ENCODE measurements at regions not wholly inside any gene's neighbourhood (a gene's known extent, or its start where the extent isn't known, plus 50 kb on each side); places are given as distances from the start of the nearest gene placed in this dataset.

DNA sequence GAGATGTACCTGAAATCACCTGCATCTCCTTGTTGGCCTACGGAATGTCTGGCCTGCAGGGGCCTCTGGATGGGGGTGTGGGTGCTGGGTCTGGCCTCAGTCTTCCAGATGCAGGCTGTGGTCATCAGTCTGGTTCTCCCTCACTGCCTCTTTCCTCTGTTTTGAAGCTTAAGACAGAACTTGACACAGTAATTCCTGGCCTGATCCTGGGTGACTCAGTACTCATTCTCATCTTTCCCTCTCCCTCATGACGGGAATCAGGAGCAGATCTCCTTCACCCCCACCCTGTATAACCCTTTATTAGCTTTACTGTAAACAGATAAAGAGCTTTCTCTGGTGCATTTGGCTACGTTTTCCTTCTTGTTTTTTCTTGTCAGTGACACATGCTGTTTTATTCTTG, 89.3 kb upstream of the ADAMTS16 start:
- Histone ChIP-seq H3K27ac (no peak overlapping the region), H3K4me3 (ENCODE audit: low read depth, low read length) (no peak overlapping the region), H3K27me3 (replicated peaks) (no peaks in the 10 kb centered on the region), H3K36me3 (replicated peaks) (no peaks in the 10 kb centered on the region)
- in situ Hi-C loops (cut with HindIII; ENCODE audit: low pct_ligation_motif_present, low sequenced_read_pairs) = no loop called here
- TF ChIP-seq, protein P1, sequence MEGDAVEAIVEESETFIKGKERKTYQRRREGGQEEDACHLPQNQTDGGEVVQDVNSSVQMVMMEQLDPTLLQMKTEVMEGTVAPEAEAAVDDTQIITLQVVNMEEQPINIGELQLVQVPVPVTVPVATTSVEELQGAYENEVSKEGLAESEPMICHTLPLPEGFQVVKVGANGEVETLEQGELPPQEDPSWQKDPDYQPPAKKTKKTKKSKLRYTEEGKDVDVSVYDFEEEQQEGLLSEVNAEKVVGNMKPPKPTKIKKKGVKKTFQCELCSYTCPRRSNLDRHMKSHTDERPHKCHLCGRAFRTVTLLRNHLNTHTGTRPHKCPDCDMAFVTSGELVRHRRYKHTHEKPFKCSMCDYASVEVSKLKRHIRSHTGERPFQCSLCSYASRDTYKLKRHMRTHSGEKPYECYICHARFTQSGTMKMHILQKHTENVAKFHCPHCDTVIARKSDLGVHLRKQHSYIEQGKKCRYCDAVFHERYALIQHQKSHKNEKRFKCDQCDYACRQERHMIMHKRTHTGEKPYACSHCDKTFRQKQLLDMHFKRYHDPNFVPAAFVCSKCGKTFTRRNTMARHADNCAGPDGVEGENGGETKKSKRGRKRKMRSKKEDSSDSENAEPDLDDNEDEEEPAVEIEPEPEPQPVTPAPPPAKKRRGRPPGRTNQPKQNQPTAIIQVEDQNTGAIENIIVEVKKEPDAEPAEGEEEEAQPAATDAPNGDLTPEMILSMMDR (IDR thresholded peaks at IDR 0.05; ENCODE audit: low read depth, low read length, missing control alignments) = no peak
- no peak for DNase-seq

DNA sequence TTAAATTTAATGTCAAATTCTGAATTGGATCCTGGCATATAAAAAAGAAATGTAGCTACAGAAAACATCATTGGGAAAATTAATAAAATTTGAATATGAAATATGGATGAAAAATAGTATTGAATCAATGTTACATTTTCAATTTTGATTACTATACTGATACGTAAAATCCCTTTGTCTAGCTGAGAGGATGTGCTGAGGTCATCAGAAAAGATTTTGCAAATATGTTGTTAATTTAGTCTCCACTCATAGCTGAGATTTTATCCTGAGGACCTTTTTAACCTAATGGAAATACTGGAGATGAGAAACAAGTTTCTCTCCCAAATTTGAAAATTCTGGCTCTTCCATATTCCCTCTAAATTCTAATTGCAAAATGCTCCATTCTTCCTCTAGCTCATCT, 84.4 kb upstream of the ADAMTS16 start:
- TF ChIP-seq, protein P1 (IDR thresholded peaks at IDR 0.05; ENCODE audit: low read depth, low read length, missing control alignments) = no peak
- no peak for DNase-seq

DNA sequence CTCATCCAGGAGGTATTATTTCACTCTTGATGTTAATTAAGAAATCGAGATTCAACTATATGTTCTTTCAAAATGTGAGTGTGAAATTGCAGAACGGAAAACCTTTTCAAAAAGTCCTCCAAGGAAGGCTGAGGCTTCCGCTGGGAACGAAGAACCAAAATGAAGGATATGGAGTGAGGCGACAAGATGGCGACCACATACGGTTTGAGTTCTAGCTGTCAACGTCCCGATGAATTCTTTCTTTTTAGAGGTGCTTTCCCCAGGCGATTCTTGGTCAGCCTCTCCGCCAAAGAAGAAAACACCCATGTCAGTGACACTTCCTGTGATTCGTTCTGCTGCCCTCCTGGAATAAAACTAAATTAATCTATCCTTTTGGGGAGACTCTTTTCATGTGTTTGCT, 78.3 kb upstream of the ADAMTS16 start:
- Histone ChIP-seq H3K27ac (no peak overlapping the region), H3K4me3 (ENCODE audit: low read depth, low read length) (no peak overlapping the region), H3K36me3 (replicated peaks) (no peaks in the 10 kb centered on the region), H3K27me3 (replicated peaks) (no peaks in the 10 kb centered on the region)
- DNase-seq = no peak
- TF ChIP-seq, protein P1 (IDR thresholded peaks at IDR 0.05; ENCODE audit: low read depth, low read length, missing control alignments) = no peak
- in situ Hi-C loops (cut with HindIII; ENCODE audit: low pct_ligation_motif_present, low sequenced_read_pairs) = no loop called here

More for the DNA sequence above, 84.4 kb upstream of the ADAMTS16 start:
- Histone ChIP-seq H3K27me3 (replicated peaks) (no peaks in the 10 kb centered on the region), H3K4me3 (ENCODE audit: low read depth, low read length) (no peak overlapping the region), H3K36me3 (replicated peaks) (no peaks in the 10 kb centered on the region), H3K27ac (no peak overlapping the region)
- in situ Hi-C loops (cut with HindIII; ENCODE audit: low pct_ligation_motif_present, low sequenced_read_pairs) = no loop called here

DNA sequence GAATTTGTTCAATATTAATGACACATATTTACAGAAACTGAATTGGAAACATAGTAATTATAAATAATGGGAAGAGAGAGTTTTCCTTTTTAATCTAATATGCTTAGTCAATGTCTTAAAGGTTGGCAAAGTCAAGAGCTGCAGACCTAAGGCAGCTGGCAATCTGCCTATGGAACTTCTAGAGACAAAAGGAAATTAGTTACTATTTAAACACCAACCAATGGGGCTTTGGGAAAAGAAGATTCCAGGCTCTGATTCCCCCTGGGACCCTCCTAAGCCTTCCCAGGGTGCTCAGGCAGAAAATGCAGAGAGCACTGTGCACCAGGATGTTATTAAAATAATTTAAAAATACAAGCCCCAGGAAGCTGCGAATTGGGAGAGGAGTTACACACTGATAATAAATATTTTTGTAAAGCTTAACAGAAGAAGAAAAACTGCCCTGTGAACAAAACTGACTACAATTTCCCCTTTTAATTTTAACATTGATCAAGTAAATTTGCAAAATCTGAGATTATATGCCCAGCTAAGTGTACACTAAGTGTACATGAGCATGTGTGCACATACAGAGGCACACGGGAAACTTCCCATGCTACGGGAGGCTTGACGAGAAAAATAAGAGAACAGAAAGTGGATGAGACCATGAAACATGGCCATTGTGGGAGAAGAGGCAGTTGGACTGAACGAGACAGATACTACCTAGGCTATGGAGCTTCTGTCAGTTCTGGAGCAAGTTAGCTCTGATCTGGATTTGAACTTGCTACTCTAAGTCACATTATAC, 77.4 kb upstream of the ADAMTS16 start:
- TF ChIP-seq, protein P1 (IDR thresholded peaks at IDR 0.05; ENCODE audit: low read depth, low read length, missing control alignments) = no peak
- in situ Hi-C loops (cut with HindIII; ENCODE audit: low pct_ligation_motif_present, low sequenced_read_pairs) = no loop called here
- Histone ChIP-seq H3K36me3 (replicated peaks) (no peaks in the 10 kb centered on the region), H3K27ac (no peak overlapping the region), H3K27me3 (replicated peaks) (no peaks in the 10 kb centered on the region), H3K4me3 (ENCODE audit: low read depth, low read length) (no peak overlapping the region)
- DNase-seq = no peak

DNA sequence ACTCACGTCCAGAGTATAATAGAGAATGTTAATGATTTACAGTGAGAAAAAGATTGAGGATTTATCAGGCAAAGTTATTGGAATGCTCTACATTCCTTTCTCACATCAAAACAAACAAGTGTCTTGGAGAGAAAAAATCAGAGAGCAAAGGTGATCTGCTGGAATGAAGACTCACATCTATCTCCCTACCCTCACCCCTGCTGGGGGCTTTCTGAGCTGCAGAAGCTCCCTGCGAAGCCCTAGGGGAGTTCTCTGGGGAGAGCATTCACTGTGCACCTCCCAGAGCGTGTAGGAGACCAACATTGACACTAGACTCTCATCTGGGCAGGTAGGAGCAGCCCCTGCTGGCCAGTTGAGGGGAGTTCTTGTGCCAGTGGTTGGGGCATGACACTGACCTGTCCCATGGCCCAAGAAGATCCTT, 76.6 kb upstream of the ADAMTS16 start:
- TF ChIP-seq, protein P1 (IDR thresholded peaks at IDR 0.05; ENCODE audit: low read depth, low read length, missing control alignments) = peak; percentile 28
- DNase-seq = no peak
- in situ Hi-C loops (cut with HindIII; ENCODE audit: low pct_ligation_motif_present, low sequenced_read_pairs) = no loop called here

DNA sequence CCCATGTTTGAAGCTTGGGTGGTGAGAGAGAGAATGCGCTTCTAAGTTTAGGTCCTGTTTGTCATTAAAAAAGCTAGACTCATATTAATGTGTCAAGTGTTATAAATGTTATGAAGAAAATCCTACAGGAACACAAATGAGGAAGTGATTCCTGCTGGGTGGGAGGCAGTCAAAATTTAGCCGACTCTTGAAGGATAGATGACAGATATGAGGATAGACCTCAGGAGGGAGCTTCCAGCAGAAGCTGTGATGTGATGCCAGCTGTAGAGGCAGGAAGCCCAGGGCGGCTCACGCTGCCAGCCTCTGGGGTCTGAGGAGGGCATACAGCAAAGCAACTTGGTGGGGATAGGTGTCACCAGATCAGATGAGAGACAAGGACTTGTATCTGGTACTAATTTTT, 74.7 kb upstream of the ADAMTS16 start:
- H3K27me3 ChIP-seq (replicated peaks) = no peaks in the 10 kb centered on the region
- H3K36me3 ChIP-seq (replicated peaks) = no peaks in the 10 kb centered on the region
- no peak overlapping the region for H3K27ac ChIP-seq
- no peak for DNase-seq
- TF ChIP-seq, protein P1 (IDR thresholded peaks at IDR 0.05; ENCODE audit: low read depth, low read length, missing control alignments) = no peak
- in situ Hi-C loops (cut with HindIII; ENCODE audit: low pct_ligation_motif_present, low sequenced_read_pairs) = no loop called here
- H3K4me3 ChIP-seq (ENCODE audit: low read depth, low read length) = no peak overlapping the region

More for the DNA sequence above, 76.6 kb upstream of the ADAMTS16 start:
- no peaks in the 10 kb centered on the region for H3K36me3 ChIP-seq (replicated peaks)
- H3K27me3 ChIP-seq (replicated peaks) = no peaks in the 10 kb centered on the region
- H3K27ac ChIP-seq = no peak overlapping the region
- H3K4me3 ChIP-seq (ENCODE audit: low read depth, low read length) = no peak overlapping the region
